ENCODE measurements at regions not wholly inside any gene's neighbourhood (a gene's known extent, or its start where the extent isn't known, plus 50 kb on each side); places are given as distances from the start of the nearest gene placed in this dataset.

GRCh38 chr13:68714292-68714691 is 1393.3 kb upstream of the ATXN8OS start:
- Histone ChIP-seq H3K36me3 (ENCODE audit: insufficient read depth, low read length) (no peaks in the 10 kb centered on the region), H3K4me1 (ENCODE audit: insufficient read depth, low read length) (no peaks in the 10 kb centered on the region), H3K9ac (ENCODE audit: low read length) (no peak overlapping the region), H3K4me2 (ENCODE audit: low read length) (no peak overlapping the region), H4K20me1 (ENCODE audit: insufficient read depth, low read length) (no peaks in the 10 kb centered on the region), H3K27ac (ENCODE audit: low read depth, low read length) (no peak overlapping the region), H3K27me3 (ENCODE audit: insufficient read depth, low read length) (no peaks in the 10 kb centered on the region), H3K79me2 (ENCODE audit: insufficient read depth, low read length) (no peaks in the 10 kb centered on the region), H3K9me3 (ENCODE audit: insufficient read depth, low read depth, low read length) (no peaks in the 10 kb centered on the region), H3K4me3 (ENCODE audit: insufficient read depth, low read depth, low read length) (no peak overlapping the region), H2AFZ (ENCODE audit: low read depth, low read length) (no peak overlapping the region)
- Mint-ChIP-seq H3K4me1 (ENCODE audit: low read depth, unreplicated experiment) (peaks cover 19% of the 10 kb centered on the region), H3K9me3 (ENCODE audit: unreplicated experiment) (no peaks in the 10 kb centered on the region), H3K27ac (ENCODE audit: unreplicated experiment) (no peak overlapping the region), H3K36me3 (ENCODE audit: low read depth, unreplicated experiment) (no peaks in the 10 kb centered on the region), H3K27me3 (ENCODE audit: low read depth, unreplicated experiment) (no peaks in the 10 kb centered on the region), H3K4me3 (ENCODE audit: unreplicated experiment) (no peak overlapping the region)
- DNase-seq (ENCODE audit: low read depth) (peak; percentile 8), FAIRE-seq (no peak)
- TF ChIP-seq EZH2 (IDR thresholded peaks at IDR 0.05; ENCODE audit: insufficient read depth, low read length): no peak
- no peak for TF ChIP-seq CTCF (IDR thresholded peaks at IDR 0.05; ENCODE audit: insufficient read depth, low read depth, low read length)

GRCh38 chr13:68713394-68713793 is 1394.2 kb upstream of the ATXN8OS start:
- H3K27ac Mint-ChIP-seq (ENCODE audit: unreplicated experiment): peak overlapping the region; percentile 11
- no peaks in the 10 kb centered on the region for H4K20me1 ChIP-seq (ENCODE audit: insufficient read depth, low read length)

More at GRCh38 chr13:68713394-68713793, 1394.2 kb upstream of the ATXN8OS start:
- DNase-seq (ENCODE audit: low read depth): no peak
- Histone ChIP-seq H3K4me3 (ENCODE audit: insufficient read depth, low read depth, low read length) (no peak overlapping the region), H3K27ac (ENCODE audit: low read depth, low read length) (no peak overlapping the region), H3K9ac (ENCODE audit: low read length) (no peak overlapping the region), H3K4me1 (ENCODE audit: insufficient read depth, low read length) (no peaks in the 10 kb centered on the region), H3K79me2 (ENCODE audit: insufficient read depth, low read length) (no peaks in the 10 kb centered on the region), H3K4me2 (ENCODE audit: low read length) (no peak overlapping the region), H2AFZ (ENCODE audit: low read depth, low read length) (no peak overlapping the region), H3K9me3 (ENCODE audit: insufficient read depth, low read depth, low read length) (no peaks in the 10 kb centered on the region), H3K27me3 (ENCODE audit: insufficient read depth, low read length) (no peaks in the 10 kb centered on the region), H3K36me3 (ENCODE audit: insufficient read depth, low read length) (no peaks in the 10 kb centered on the region)
- H3K4me1 Mint-ChIP-seq (ENCODE audit: low read depth, unreplicated experiment): peaks cover 19% of the 10 kb centered on the region
- no peaks in the 10 kb centered on the region for H3K27me3 Mint-ChIP-seq (ENCODE audit: low read depth, unreplicated experiment)
- H3K9me3 Mint-ChIP-seq (ENCODE audit: unreplicated experiment): no peaks in the 10 kb centered on the region
- no peak overlapping the region for H3K4me3 Mint-ChIP-seq (ENCODE audit: unreplicated experiment)
- H3K36me3 Mint-ChIP-seq (ENCODE audit: low read depth, unreplicated experiment): no peaks in the 10 kb centered on the region
- no peak for TF ChIP-seq CTCF (IDR thresholded peaks at IDR 0.05; ENCODE audit: insufficient read depth, low read depth, low read length)
- TF ChIP-seq EZH2 (IDR thresholded peaks at IDR 0.05; ENCODE audit: insufficient read depth, low read length): no peak
- FAIRE-seq: no peak
